Activated naive CD4-positive, alpha-beta T cell (primary cell): ENCODE measurements at regions not wholly inside any gene's neighbourhood (a gene's known extent, or its start where the extent isn't known, plus 50 kb on each side); places are given as distances from the start of the nearest gene placed in this dataset.
"Not testable (repeated sequence)": the region's sequence is repeated elsewhere in the genome, so short reads cannot be mapped to it uniquely, and the experiment has no call there.

Experiments
- DNase-seq, 4 experiments: peaks; one replicate each; lab custom pipeline; 2025; lab: John Stamatoyannopoulos, UW

DNA sequence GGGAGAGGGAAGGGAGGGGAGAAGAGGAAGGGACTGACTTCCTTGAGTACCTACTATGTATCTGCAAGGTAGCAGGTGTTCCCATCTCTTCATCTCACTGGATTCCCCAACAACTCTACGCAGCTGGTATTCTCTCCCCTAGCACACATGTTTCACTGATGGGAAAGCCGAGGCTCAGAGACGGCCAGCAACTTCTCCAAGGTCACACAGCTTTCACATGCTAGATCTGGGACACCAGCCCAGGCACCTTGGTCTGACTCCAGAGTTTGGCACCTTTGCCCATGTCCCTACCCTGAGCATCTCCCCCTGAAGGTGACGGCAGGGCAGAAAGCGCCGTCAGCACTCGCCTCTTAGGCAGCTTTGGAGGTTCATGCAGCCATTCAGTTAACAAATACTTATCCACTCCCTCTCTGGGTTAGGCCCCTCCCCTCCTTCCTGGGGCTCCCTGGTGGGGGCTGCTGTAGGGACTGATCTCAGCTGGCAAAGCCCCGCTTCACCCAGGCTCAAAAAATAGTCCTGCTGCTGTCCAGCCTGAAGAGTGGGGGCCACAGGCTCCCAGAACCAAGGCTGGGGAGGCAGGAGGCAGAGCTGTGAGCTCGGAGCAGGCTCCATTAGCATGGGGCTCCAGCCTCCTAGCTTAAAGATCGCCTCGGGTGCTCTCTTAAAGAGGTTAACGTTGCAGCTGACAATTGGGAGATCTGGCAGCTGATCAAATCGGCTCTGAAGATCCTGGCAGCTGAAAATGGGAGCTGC is 79.4 kb downstream of the IGLL1 start:
- no peak for DNase-seq

GRCh38 chr22:23499845-23500500 is 80.1 kb downstream of the IGLL1 start:
- no peak for DNase-seq

- no peak for DNase-seq
These were observed 81.0 kb downstream of the IGLL1 start for GRCh38 chr22:23498811-23499798.

GRCh38 chr22:23497889-23498288 is 82.2 kb downstream of the IGLL1 start:
- not testable (repeated sequence) for DNase-seq

- DNase-seq: no peak
These were observed 82.8 kb downstream of the IGLL1 start for GRCh38 chr22:23497016-23497885.

DNA sequence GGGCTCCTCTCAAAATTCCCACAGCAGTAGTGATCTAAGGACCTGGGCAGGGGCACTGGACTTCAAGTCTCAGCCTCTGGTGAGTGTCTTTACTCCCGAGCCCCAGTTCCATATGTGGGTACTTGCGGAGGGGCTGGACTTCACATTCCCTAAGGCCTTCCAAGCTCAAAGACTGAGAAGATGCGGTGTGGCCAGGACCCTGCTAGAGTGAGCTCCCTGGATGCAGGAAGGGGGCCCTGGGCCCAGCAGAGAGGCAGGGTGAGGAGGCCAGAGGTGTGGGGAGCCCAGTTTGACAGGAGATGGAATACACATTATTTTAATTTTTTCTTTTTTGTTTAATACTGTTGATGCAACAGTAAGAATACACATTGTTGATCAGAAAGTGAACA is 83.7 kb downstream of the IGLL1 start:
- DNase-seq: no peak

DNA sequence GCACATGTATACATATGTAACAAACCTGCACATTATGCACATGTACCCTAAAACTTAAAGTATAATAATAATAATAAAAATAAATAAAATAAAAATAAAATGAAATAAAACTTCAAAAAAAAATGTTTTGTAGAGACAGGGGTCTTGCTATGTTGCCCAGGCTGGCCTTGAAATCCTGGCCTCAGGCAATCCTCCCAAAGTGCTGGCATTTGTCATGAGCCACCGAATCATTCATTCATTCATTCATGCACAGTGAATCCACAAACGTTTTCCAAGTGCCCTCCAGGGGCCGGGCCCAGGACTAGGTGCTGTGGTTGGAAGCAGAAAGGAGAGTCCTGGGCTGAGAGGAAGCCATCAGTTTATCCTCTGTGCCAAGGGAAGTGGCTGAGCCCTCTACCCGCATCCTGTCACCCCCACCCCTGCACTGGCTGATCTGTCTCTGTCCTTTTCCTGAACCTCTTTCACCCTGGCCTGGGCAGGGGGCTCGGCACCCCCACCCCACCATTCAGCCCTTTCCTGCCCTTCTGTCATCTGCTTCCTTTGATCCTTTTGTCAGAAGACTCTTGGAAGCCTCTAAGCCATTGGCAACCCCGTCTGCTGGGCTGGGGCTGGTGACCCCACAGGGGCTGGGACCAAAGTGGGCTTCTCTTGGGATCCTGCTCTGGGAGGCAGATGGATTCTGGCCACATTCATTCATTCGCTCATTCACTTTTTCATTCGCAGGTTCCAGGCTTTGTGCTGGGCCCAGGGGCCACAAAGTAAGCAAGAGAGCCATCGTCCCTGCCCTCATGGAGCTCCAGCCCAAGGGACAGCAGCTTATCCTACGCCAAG is 84.3 kb downstream of the IGLL1 start:
- DNase-seq: no peak

- DNase-seq: no peak
These were observed 85.2 kb downstream of the IGLL1 start for GRCh38 chr22:23494930-23495266.

DNA sequence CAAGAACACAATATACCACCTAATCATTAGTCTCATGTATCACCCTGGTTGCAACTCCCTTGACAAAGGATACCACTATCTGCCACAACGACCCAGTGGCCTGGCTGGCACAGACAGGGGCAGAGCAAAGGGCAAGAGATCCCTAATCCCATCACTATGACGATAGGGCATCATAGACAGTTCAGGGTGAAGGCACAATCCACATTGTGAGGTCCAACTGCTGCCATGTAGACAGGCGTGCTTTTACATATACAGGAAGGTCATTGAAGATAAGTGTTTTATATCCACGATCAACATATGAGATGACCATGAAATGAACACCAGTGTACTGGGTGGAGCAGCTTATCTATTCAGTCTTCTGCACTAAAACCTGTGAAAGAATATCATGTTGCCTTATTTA is 94.6 kb downstream of the IGLL1 start:
- DNase-seq: no peak

GRCh38 chr22:23484651-23485050 is 95.4 kb downstream of the IGLL1 start:
- no peak for DNase-seq

GRCh38 chr22:23481369-23481768 is 98.7 kb downstream of the IGLL1 start:
- DNase-seq: no peak

DNA sequence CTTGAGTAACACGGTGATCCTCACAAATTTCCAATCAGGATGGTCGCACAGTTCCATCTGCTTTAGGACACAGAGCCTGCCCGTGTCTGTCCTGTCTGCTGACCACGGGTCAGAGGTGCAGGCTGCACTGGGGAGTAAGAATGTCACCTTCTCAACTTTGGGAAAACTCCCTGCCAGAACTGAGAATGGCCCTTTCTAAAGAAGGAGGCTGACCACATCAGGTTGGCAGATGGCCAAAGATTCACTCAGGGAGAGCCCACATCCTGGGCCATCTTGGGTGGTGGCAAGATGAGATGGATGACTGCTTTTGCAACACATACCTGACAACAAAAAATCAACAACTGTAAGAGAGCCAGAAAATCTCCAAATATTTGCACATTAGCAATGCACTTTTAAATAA is 101.9 kb downstream of the IGLL1 start:
- no peak for DNase-seq

DNA sequence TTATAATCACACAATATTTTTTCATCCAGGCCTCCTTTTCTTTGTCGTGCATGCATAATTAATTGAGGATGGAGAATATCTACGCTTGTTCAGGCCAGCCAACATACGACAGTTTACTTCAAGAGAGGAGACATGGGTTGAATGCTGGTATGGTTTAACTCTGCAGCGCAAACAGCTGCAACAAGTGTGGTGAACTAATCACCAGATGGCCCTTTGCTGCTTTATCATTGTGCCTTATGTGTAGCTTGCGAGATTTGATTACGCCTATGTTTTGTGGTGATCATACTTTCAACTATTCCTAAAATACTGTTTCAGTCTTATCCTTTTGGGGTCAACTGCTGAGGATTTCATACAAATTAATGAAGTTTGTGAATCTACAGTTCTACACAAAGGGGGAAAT is 105.6 kb downstream of the IGLL1 start:
- not testable (repeated sequence) for DNase-seq

GRCh38 chr22:23473901-23474300 is 106.2 kb downstream of the IGLL1 start:
- no peak for DNase-seq

- not testable (repeated sequence) for DNase-seq
These were observed 107.7 kb downstream of the IGLL1 start for GRCh38 chr22:23472376-23472775.

- DNase-seq: no peak
These were observed 108.4 kb downstream of the IGLL1 start for GRCh38 chr22:23471698-23472097.

DNA sequence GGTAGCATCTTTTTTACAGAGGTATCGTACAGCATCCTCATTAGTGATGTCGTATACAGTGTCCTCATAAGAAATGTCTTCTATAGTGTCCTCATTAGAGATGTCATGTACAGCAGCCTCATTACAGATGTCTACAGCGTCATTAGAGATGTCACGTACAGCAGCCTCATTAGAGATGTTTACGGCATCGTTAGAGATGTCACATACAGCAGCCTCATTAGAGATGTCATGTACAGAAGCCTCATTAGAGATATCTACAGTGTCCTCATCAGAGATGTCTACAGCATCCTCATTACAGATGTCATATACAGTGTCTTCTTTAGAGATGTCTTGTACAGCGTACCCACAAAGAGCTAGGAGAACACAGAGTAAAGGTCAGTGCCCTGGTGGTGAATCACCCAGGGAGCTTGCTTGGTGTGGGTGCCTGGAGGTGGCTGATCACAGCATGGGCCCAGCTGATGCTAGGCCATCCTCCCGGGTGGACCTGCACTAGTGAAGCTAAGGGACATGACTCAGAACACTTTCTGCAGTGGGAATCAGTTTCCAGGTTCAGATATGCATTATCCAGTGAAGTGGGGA is 109.2 kb downstream of the IGLL1 start:
- DNase-seq: no peak

DNA sequence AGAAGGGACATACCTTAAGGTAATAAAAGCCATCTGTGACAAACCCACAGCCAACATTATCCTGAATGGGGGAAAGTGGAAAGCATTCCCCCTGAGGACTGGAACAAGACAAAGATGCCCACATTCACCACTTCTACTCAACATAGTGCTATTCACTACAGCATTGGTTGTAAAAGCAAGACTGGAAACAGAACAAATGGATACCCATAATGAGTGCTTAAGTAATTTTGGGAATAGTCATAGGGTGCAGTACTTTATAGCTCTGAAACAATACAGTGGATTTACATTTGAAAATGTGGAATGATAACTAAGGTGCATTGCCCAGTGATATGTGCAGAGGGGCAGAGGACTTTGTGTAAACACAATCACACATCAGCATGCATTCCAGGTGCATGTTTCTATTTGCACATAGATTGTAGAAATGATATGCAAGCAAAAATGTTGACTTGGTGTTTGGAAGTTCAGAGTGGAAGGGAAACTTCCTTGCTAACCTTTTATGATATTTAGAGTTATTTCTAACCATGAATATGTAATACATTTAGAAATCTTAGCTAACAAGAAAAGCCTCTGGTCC is 112.3 kb downstream of the IGLL1 start:
- no peak for DNase-seq

DNA sequence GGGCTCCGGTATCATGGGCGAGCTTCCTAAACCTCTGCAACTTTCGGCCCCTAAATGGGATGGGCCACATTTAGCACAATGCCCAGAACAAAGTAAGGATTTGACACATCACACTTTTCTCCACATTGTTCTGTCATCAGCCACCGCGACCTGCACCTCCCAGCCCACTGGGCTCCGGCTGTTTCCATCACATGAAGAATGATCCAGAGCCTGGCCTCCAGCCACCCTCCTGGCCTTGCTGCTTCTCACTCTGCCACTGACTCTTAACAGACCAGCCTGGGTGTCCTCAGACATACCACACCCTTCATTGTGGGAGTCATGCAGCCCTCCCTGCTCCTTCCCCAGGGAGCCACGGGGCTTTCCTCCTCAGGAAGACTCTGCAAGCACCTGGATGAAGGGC is 113.7 kb downstream of the IGLL1 start:
- no peak for DNase-seq

DNA sequence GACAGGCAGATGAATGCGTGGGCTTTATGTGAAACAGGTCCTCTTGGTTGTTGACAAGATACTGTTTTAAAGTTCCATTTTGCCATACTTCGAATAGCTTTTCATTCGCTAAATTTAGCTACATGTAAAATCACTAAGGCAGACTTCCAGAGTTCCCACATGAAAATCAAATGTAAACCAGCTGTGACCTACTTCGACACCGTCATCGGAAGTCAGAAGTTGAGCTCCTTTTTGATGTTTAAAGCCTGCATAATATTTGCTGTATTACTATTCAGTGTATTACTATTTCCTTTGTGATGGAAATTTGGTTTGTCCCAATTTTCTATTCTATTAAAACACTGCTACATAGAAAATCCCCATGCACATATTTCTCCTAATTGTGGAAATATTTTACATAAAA is 115.3 kb downstream of the IGLL1 start:
- not testable (repeated sequence) for DNase-seq
